Common myeloid progenitor, CD34-positive (primary cell): ENCODE measurements at regions not wholly inside any gene's neighbourhood (a gene's known extent, or its start where the extent isn't known, plus 50 kb on each side); places are given as distances from the start of the nearest gene placed in this dataset.

Source experiments
- CTCF ChIA-PET: fragments of 350-600 bp; sonication (Branson Sonifier 250); formaldehyde crosslinking; loops from one replicate; lab custom pipeline; 2021; ENCODE audit warnings: antibody characterized with exemption; lab: Charles Lee
- POLR2A ChIA-PET: fragments of 350-600 bp; sonication (Branson Sonifier 250); formaldehyde crosslinking; loops from one replicate; lab custom pipeline; 2021; ENCODE audit warnings: antibody characterized with exemption; lab: Charles Lee
- DNase-seq, 3 donors: peaks; one replicate each; pipeline versions ENCODE4 v3.0.0 to v3.0.0-alpha.2; 2013
- H3K27ac ChIP-seq, 2 experiments: 1 replicate in 1 of 2; 2 replicates in 1 of 2; pipeline ENCODE4 v1.7.0; 2013; ENCODE audit warnings: inconsistent platforms in 2 of 2, low read length in 2 of 2, mild to moderate bottlenecking in 2 of 2, low read depth in 1 of 2, moderate library complexity in 1 of 2; ENCODE audit not compliant: severe bottlenecking in 2 of 2, insufficient read depth in 1 of 2, poor library complexity in 1 of 2
- H3K27me3 ChIP-seq, 5 experiments: replicated peaks in 2 of 5; 1 replicate in 3 of 5; 2 replicates in 2 of 5; pipeline versions ENCODE4 v1.6.1 to v1.7.0; 2013; ENCODE audit warnings: low read length in 4 of 5, mild to moderate bottlenecking in 2 of 5, moderate library complexity in 2 of 5, inconsistent platforms in 1 of 5; ENCODE audit not compliant: insufficient read depth in 5 of 5, control insufficient read depth in 4 of 5
- H3K36me3 ChIP-seq, 4 experiments: 1 replicate in 2 of 4; 2 replicates in 2 of 4; pipeline versions ENCODE4 v1.6.1 to v1.7.0; 2013; ENCODE audit warnings: low read length in 3 of 4, control low read depth in 1 of 4, mild to moderate bottlenecking in 1 of 4; ENCODE audit not compliant: control insufficient read depth in 4 of 4, insufficient read depth in 4 of 4
- H3K4me1 ChIP-seq, 4 experiments: 1 replicate in 3 of 4; 2 replicates in 1 of 4; pipeline versions ENCODE4 v1.6.1 to v1.7.1; 2013; ENCODE audit warnings: low read length in 3 of 4, mild to moderate bottlenecking in 3 of 4, control low read depth in 1 of 4, inconsistent platforms in 1 of 4, moderate library complexity in 1 of 4; ENCODE audit not compliant: control insufficient read depth in 4 of 4, insufficient read depth in 4 of 4; ENCODE audit errors: control extremely low read depth in 1 of 4
- H3K4me3 ChIP-seq, 7 experiments: 1 replicate in 4 of 7; 2 replicates in 3 of 7; pipeline versions ENCODE4 v1.5.1 to v1.7.0; 2013; ENCODE audit warnings: mild to moderate bottlenecking in 7 of 7, low read length in 6 of 7, moderate library complexity in 6 of 7, inconsistent platforms in 2 of 7, low read depth in 2 of 7, control low read depth in 1 of 7; ENCODE audit not compliant: insufficient read depth in 4 of 7, control insufficient read depth in 1 of 7; ENCODE audit errors: extremely low read depth in 1 of 7
- H3K9me3 ChIP-seq, 5 experiments: 1 replicate in 4 of 5; 2 replicates in 1 of 5; pipeline versions ENCODE4 v1.6.1 to v1.7.1; 2013; ENCODE audit warnings: low read length in 4 of 5, mild to moderate bottlenecking in 2 of 5, inconsistent platforms in 1 of 5, low read depth in 1 of 5, moderate library complexity in 1 of 5; ENCODE audit not compliant: control insufficient read depth in 4 of 5, insufficient read depth in 2 of 5; ENCODE audit errors: control extremely low read depth in 1 of 5
- WGBS: methylation state at CpG from one replicate; pipeline ENCODE4 v1.1.5; 2013; ENCODE audit not compliant: insufficient coverage; 5-methylcytosine and 5-hydroxymethylcytosine counted together

DNA sequence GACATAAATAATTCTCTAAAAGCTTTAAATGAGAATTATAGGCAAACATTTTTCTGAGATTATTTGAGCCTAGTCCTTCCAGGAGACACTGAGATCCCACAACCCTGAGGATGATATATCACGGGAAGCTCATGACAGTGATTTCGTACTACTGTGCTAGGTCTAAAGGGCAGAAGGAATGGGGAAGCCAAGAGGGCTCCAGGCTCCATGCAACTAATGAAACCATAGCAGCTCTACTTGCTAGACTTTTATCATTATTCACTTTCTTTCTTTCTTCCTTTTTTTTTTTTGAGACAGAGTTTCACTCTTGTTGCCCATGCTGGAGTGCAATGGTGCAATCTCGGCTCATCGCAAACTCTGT, 57.3 kb upstream of the SGK1 start:
- POLR2A ChIA-PET = no interaction called here
- 93% methylated on average over 3 of the region's 4 CpGs for WGBS
- DNase-seq = no peak
- H3K4me1 ChIP-seq = peaks cover 4 to 27% (median 10%) of the 10 kb centered on the region in 4 experiments
- no peaks in the 10 kb centered on the region for H3K36me3 ChIP-seq
- no peak overlapping the region for H3K27ac ChIP-seq
- CTCF ChIA-PET = interaction anchor here (0.6 kb wide), 1 partner anchor 14 kb away, joined by 5 read pairs; no protein-coding TSS in a partner anchor
- no peaks in the 10 kb centered on the region for H3K9me3 ChIP-seq
- H3K4me3 ChIP-seq = no peak overlapping the region
- no peaks in the 10 kb centered on the region for H3K27me3 ChIP-seq

DNA sequence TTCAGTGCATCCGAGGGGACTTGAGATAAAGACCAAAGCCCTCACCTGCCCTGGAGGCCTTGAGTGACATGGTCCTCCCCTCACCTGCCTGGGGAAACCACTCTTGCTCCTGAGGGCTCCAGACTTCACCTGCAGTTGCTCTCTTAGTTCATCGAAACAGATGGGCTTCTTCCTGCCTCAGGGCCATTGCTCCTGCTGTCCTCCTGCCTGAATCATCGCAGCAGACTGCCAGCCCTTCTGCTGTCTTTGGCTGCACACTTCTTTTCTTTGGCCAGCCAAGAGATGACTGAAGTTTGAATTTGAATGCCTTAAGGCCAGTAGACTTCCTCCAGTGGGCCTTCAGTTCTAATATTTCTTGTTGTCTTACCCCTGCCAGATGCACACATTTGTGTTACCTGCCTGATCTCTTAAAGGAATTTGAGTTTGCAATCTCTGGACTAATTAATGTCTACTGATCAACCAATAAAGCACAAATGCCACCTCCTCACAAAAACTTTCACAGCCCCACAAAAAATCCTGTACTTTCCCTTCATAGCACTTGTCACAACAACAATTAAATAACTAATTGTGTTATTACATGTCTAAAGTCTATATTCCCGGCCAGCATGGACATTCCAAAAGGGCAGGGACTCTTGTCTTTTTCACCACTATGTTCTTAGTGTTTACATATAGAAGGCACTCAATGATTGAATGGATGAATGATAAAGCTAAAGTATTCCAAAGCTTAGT, 56.7 kb upstream of the SGK1 start:
- Histone ChIP-seq H3K9me3 (no peaks in the 10 kb centered on the region), H3K36me3 (no peaks in the 10 kb centered on the region), H3K27me3 (no peaks in the 10 kb centered on the region), H3K4me1 (peaks cover 4 to 27% (median 10%) of the 10 kb centered on the region in 4 experiments), H3K27ac (no peak overlapping the region), H3K4me3 (no peak overlapping the region)
- DNase-seq = no peak
- ChIA-PET CTCF (interaction anchor here (0.6 to 1.4 kb wide), 2 partner anchors 14 to 22 kb away, joined by 5 to 6 read pairs; no protein-coding TSS in a partner anchor), POLR2A (no interaction called here)
- WGBS = 76% methylated on average over 2 of the region's 4 CpGs

DNA sequence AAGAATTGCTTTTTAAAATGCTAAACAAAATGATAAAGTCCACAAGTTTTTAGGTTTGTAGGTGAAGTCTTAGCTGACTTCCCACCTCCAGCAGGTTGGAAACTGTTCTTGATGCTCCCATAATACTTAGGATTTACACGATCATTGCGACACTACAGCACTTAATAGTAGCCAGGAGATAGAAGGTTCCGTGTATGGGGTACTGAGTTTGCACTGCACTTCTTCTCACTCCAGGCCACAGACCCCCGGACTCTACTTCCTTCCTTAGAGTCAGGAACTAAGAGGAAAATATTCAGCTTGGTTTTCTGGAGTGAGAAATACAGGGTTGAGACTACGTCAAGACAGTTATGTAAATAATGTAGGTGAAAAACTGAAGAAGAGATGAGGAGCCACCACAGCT, 56.1 kb upstream of the SGK1 start:
- ChIA-PET CTCF (interaction anchor here (1.3 to 1.4 kb wide), 2 partner anchors 21 to 29 kb away, joined by 3 to 6 read pairs; no protein-coding TSS in a partner anchor), POLR2A (no interaction called here)
- Histone ChIP-seq H3K27ac (no peak overlapping the region), H3K9me3 (no peaks in the 10 kb centered on the region), H3K4me1 (peaks cover 4 to 27% (median 10%) of the 10 kb centered on the region in 4 experiments), H3K4me3 (no peak overlapping the region), H3K27me3 (no peaks in the 10 kb centered on the region), H3K36me3 (no peaks in the 10 kb centered on the region)
- no peak for DNase-seq
- 100% methylated on average over 3 of the region's 5 CpGs for WGBS

DNA sequence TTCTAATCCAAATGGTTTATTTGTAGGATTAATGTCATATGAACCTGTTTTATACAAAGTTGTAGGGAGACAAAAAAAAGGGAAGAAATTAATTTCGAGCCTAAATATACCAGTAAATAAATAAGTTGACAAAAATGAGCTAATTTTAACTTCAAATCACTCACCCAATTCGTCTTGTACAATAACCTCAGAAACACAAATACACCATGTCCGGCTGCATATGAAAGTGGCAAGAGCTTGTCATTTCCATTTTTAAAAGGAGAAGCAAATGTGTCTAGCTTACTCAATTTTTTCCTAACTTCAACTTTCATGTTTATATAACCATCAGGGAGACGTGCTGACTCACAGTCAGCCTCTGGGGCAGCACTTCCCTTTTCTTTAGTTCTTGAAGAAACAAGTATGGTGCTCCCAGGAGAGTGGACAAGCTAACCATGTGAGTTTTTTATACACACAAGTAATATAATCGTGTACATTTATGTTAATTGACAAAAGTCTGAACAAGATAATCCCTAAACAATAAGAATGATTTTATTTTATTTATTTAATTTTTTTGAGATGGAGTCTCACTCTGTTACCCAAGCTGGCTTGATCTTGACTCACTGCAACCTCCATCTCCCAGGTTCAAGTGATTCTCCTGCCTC, 55.5 kb upstream of the SGK1 start:
- H3K27me3 ChIP-seq = no peaks in the 10 kb centered on the region
- peaks cover 4 to 27% (median 10%) of the 10 kb centered on the region in 4 experiments for H3K4me1 ChIP-seq
- no peaks in the 10 kb centered on the region for H3K9me3 ChIP-seq
- no peaks in the 10 kb centered on the region for H3K36me3 ChIP-seq
- DNase-seq = peak; percentile 80 to 95 (median 94)
- WGBS = 0% methylated on average over 2 of the region's 5 CpGs
- ChIA-PET CTCF (interaction anchor here (0.9 to 1.4 kb wide), 4 partner anchors 10 to 29 kb away, joined by 3 to 6 read pairs (median 3); no protein-coding TSS in a partner anchor), POLR2A (no interaction called here)
- H3K4me3 ChIP-seq = peak overlapping the region in 1 of 7 experiments; percentile 17
- peak overlapping the region in 1 of 2 experiments; percentile 30 for H3K27ac ChIP-seq

DNA sequence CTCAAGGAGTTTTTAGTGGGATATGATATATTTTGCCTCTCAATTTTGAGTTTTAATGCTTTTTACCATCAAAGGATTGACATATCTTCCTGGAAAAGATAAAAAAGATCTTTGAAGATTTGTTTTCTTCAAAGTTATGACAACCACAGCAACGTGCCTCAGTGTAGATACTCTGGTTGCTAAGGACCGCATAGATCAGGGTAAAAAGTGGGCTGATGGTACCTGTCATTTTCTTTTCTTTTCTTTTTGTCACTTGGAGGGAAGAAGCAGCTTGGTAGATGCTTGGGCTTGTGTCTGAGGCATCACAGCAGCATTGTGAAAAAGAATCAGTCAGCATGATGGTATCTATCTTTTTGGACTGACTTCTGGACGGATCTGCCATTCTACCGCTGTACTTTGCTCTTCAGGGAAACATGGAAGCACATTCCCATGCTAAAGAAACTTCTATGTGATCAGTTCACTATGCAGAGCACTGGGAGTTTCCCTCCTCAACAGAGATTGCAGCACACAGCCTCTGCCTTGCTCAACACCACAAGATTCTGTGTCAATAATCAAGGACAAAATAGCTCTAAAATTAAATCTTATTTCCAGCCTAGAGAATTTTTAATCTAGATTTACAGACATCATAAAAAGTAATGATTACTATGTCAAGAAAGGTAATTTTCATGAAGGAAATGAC, 54.8 kb upstream of the SGK1 start:
- 98% methylated on average over 4 of the region's 4 CpGs for WGBS
- Histone ChIP-seq H3K9me3 (no peaks in the 10 kb centered on the region), H3K4me1 (peaks cover 4 to 27% (median 10%) of the 10 kb centered on the region in 4 experiments), H3K27me3 (no peaks in the 10 kb centered on the region), H3K27ac (peak overlapping the region in 1 of 2 experiments; percentile 30), H3K36me3 (no peaks in the 10 kb centered on the region), H3K4me3 (peak overlapping the region in 2 of 7 experiments; percentile 6 to 17)
- CTCF ChIA-PET = interaction anchor here (0.9 to 1.4 kb wide), 4 partner anchors 9 to 28 kb away, joined by 3 to 6 read pairs (median 3); no protein-coding TSS in a partner anchor
- POLR2A ChIA-PET = no interaction called here
- peak in 1 of 3 donors; percentile 23 for DNase-seq

DNA sequence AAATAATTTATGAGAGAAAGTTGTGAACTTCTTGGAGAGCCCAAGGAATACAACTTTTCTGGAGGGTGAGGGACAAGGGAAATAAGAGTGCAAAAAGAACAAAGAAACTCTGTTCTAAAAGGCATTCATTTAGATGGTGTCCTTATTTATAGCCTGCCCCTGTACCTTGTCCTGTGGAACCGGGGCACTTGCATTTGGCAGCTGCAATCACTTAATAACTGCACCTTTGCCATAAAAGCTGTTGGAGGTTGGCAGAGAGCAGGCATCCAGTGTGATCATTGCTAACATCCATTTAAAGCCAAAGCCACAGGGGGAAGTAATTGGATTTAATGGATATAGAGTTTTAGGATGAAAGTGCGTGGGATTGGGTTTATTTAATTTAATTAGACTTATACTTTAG, 50.8 kb upstream of the SGK1 start:
- no peak for DNase-seq
- Histone ChIP-seq H3K4me1 (peaks cover 4 to 10% (median 7%) of the 10 kb centered on the region in 4 experiments), H3K9me3 (no peaks in the 10 kb centered on the region), H3K4me3 (no peak overlapping the region), H3K27ac (no peak overlapping the region), H3K27me3 (no peaks in the 10 kb centered on the region), H3K36me3 (no peaks in the 10 kb centered on the region)
- ChIA-PET POLR2A (no interaction called here), CTCF (no interaction called here)
- WGBS = no CpG with 5 or more reads among the region's 2 CpGs
